COLO668 (cell line): ENCODE measurements at regions not wholly inside any gene's neighbourhood (a gene's known extent, or its start where the extent isn't known, plus 50 kb on each side); places are given as distances from the start of the nearest gene placed in this dataset.

Source experiments
- DNase-seq: peaks from one replicate; lab custom pipeline; 2025; ENCODE audit not compliant: unreplicated experiment; lab: John Stamatoyannopoulos, UW

- DNase-seq, result no peak
Measured at GRCh38 chr2:181240844-181241243, 216.3 kb upstream of the ITGA4 start.

DNA sequence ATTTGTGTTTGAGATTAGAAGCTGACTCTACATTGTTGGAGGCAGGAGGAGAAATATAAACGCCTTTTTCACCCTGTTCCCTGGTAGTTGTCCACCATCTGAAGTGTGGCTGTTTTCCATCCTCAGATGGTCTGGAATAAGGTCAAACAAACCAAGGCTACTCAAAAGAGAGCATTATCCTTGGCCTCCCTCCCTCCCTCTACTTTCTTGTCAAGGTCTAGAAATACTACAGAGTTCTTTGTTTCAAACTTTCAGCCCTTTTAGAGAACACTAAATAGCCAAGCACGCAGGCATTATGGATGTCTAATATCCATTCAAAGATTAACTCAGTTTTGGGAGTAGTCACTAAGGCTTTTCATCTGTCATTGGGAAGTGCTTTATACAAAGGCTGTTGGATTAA, 215.8 kb upstream of the ITGA4 start:
- DNase-seq, result no peak

DNA sequence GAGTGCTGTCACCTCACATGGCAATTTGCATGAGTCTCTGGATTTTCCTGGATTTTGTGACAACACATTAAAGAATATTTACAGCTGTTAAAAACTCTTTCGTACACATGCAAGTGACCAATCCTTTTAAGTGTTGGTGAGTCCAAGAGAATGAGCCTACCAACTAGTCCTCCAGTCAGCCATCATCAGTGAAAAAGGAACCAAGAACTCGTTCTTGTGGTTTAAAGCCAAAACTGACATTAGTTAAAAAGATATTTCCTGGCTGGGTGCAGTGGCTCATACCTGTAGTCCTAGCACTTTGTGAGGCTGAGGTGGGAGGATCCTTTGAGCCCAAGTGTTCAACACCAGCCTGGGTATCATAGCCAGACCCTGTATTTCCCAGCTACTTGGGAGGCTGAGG, 215.4 kb upstream of the ITGA4 start:
- no peak for DNase-seq

DNA sequence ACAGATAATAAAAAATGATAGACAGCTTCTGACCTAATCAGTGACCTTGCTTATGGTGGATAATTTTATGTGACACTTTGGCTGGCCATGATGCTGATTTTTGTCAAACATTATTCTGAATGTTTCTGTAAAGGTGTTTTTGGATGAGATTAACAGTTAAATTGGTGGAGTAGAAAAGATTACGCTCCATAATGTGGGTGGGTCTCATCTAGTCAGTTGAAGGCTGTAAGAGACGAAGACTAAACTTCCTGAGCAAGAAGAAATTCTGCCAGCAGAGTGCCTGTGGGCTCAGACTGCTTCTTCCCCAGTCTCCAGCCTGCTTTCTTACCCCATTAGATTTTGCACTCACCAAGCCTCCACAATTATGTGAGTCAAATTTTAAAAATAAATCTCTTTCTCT, 214.9 kb upstream of the ITGA4 start:
- DNase-seq, result no peak

GRCh38 chr2:181243319-181243718, 213.9 kb upstream of the ITGA4 start:
- DNase-seq, result no peak

GRCh38 chr2:181250691-181251090, 206.5 kb upstream of the ITGA4 start:
- no peak for DNase-seq

DNA sequence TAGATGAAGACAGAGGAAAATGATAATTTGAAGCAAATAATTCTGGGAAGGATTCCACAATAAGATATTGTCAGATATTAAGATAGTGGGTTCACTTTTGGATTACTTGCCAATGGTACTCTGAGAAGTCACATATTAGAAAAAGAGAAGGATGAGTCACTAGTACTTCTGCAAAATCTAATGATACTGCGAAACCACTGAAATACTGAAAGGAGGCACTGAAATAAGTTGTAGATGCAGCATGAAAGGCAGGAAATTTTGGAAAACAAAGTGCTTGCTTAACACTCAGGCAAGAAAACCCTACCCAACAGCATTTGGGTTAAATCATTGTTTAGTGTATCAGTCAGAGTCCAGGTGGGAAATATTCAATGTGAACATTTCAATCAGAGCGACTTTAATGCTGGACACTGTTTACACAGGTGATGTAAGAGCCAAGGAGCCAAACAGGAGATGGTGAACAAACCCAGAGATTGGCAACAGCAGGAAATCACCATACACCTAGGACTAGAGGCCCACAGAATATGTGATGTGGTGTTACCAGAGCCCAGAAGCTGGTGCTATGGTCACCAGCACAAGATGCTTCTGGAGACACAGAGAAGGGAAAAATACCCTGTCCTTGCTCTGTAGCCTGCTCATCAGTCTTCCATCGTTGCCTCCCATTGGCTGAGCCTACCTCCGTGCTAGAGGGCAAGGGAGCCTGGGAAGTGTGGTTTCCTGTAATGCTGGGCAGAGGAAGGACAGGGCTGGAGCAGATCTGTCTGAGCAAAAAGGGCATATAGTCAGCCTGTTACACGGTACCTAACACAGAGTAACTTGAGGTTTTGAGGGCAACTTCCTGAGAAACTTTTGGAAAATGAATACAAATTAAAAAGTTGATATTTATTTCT, 204.7 kb upstream of the ITGA4 start:
- DNase-seq, result no peak

DNA sequence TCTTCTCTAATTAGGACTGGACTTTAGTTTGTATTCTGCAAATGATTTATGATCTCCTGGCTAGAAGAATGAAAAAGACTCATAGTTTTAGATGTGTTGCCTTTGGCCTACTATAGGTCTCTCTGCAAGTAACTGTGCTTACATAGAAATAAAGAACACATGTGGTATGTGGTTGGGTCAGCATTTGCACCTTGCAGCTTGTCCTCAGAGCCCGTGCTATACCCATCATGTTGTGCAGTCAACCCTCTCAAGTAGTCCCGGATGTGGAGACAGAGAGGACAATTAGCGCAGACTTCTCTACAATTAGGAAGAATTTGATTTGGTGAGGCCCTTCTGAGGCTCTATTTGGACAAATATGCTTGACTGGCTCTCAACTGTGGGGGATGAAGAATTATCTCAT, 203.7 kb upstream of the ITGA4 start:
- DNase-seq, result no peak

GRCh38 chr2:181255651-181256050, 201.5 kb upstream of the ITGA4 start:
- no peak for DNase-seq

DNA sequence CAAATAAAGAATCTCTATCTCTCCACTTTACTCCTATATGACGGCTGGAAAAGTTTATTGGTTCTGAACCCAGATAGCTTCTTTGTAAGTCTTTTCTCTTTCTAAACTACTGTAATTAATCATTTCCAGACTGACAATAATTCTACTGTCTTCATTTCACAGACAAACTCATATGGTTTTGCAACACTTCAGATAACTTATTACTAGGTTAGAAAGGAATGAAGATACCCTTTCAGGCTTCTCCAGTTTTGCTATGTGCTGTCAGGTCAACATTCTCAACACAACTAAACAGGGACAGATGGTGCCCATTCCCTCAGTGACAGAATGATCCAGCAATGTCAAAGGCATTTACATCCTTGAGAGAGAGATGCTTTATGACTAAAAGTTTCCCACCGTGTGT, 198.5 kb upstream of the ITGA4 start:
- no peak for DNase-seq

DNA sequence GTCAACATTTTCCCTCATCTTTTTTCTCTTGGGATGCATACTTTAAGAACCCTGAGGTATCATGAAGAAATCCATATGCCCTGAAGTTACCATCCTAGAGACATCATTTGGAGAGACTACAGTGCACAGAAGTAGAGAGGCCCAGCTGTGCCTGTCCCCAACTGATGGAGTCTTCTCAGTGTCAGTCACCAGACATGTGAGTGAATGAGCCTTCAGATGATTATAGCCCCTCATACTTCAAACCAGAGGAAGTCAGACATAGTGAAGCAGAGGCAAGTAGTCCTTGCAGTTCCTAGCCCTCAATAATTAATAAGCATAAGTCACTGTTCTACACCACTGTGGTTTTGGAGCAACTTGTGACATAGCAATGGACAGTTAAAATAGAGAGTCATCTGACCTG, 194.4 kb upstream of the ITGA4 start:
- DNase-seq, result no peak

DNA sequence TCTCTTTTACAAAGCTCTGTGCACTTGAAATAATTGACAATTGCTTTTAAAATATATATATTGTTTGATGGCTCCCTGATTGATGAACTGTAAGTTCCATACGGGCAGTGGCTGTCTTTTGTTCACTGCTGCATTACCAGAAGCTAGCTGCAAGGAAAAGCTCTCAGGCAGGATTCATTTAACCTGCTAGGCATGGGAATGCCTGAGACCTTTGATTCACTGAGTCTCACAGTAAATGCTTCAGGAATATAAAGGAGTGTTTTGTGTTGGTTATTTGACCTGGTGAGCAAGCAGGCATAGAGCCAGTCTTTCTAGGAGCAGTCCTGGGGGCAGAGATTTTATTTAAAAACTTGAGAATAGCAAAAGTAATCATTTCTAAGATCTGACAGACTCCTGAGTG, 193.2 kb upstream of the ITGA4 start:
- no peak for DNase-seq

- no peak for DNase-seq
Measured at GRCh38 chr2:181264441-181264840, 192.7 kb upstream of the ITGA4 start.

DNA sequence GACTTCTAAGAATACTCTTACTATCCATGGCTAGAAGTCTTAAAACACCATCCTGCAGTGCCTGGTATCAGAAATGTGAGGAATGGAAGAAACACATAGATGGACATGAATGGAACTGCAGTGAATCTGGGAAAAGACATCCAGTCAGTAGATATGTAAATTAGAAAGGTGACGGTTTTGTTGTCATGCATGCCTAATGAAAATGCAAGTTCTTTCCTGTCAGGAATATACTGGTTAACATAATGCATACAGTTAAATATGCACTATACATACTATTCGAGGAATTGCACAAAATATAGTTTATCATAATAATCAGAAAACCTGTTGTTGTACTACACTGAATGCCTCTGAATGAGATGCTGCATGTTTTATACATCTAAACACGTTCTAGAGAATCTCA, 190.6 kb upstream of the ITGA4 start:
- DNase-seq, result no peak

DNA sequence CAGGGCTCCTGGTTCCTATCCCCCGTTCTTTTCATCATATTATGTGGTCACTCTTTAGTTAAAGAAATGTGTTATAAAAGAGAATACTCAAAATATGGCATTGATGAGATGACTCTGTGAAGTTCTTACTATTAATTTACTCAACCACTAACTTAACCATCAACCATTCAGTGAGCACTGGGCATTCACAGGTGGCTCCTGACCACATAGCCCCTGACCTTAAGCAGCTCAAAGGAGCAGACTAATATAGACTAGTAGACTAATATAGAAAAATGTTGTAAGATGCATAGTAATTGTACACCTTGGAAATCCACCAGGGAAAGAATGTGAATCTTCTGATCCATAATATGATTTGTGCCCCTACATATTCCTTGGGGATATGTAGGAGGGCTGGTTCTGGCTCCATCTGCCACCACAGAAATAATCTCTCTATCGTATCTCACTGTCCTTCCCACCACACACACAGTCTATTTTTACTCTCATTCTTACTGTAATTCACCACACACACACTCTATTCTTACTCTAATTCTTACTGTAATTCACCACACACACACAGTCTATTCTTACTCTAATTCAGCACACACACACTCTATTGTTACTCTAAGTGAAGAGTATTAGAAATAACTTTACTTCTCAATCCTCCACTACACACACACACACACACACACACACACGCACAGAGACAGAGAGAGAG, 188.9 kb upstream of the ITGA4 start:
- DNase-seq, result no peak

GRCh38 chr2:181273986-181274385, 183.2 kb upstream of the ITGA4 start:
- DNase-seq, result no peak

- no peak for DNase-seq
Measured at GRCh38 chr2:181275643-181276070, 181.5 kb upstream of the ITGA4 start.

GRCh38 chr2:181281206-181281832, 175.9 kb upstream of the ITGA4 start:
- no peak for DNase-seq

- DNase-seq, result no peak
Measured at GRCh38 chr2:181285116-181285515, 172.1 kb upstream of the ITGA4 start.

- no peak for DNase-seq
Measured at GRCh38 chr2:181289698-181290097, 167.5 kb upstream of the ITGA4 start.

GRCh38 chr2:181290182-181290581, 167.0 kb upstream of the ITGA4 start:
- DNase-seq, result no peak

DNA sequence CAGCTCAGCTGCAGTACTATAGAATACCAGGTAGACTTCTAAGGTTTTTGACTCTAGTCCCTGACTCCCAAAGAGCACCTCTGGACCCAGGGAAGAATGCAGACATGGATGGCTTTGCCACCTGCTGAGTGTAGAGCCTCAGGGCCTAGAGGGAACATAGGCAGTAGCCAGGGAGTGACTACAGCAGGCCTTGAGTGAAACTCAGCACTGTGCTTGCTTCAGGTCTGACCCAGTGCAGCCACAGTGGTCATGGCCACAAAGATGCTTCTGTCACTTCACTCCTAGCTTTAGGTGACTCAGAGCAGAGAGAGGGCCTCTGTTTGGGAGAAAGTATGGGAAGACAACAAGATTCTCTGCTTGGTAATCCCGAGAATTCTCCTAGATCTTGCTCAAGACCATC, 162.2 kb upstream of the ITGA4 start:
- DNase-seq, result no peak
